EL (cell line): ENCODE measurements at regions not wholly inside any gene's neighbourhood (a gene's known extent, or its start where the extent isn't known, plus 50 kb on each side); places are given as distances from the start of the nearest gene placed in this dataset.

Experiments
- DNase-seq: peaks from one replicate; pipeline ENCODE4 v3.0.0-alpha.2; 2016

DNA sequence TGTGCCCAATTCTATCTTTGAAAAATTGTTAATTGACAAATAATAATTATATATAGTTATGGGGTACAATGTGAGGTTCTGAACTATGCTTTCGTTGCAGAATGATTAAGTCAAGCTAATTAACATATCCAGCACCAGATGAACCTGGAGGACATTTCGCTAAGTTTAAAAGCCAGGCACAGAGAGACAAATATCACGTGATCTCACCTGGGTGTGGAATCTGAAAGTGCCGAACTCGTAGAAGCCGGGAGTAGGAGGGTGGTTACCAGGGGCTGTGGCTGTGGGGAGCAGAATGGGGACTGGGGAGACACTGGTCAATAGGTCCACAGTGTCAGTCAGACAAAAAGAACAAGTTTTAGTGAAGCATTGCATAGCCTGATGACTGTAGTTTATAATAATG lies 332.9 kb upstream of the SHH start:
- no peak for DNase-seq

DNA sequence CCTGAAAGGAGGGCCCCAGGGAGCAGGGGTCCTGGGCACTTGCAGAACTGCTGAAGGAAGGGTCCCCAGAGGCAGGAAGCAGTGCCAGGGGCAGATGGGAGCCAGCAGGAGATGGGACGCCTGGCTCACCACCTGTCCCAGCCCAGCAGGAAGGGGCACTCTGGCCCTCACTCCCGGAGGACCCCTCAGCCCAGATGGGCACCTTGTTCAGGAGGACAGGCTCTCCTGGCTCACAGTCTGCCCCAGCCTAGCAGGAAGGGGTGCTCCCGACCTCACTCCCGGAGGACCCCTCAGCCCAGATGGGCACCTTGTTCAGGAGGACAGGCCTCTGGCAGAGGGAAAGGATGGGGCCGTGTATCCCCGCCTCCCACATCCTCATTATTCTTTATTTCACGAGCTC lies 331.4 kb upstream of the SHH start:
- no peak for DNase-seq

DNA sequence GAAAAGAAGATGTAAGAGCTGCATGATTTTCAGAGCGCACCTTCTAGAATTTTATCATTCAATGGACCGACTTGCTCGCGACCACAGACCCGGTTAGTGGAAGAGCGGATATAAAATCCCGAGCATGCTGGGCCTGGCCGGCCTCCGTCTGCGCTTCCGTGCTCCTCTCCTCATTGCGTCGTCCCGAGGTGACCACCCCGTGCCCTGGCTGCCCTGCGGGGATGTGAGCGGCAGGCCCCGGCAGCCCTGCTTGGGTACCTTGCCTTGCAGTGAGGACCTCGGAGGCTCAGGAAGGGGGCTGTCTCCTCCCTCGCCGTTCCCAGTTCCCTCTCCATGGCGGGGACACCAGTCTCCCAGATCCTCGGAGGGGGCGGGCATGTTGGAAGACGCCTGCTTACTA lies 330.9 kb upstream of the SHH start:
- DNase-seq, result no peak

DNA sequence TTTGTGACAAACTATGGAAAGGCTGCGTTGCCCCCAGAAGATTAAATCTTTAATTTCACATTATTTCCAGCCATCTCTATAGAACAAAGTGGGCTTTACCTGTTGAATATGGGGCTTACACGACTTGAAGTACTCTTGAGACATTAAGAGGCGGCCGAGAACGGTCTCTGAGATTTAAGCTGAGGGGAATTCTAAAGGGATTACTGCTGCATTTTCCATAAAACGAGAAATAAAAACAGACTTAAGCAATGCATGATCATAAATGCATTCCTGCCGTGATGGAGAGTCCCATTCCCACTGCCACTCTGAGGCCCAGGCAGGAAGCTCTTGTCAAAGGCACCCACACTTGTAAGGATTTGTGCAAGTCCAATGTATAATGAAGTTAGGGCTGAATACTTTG lies 329.7 kb upstream of the SHH start:
- DNase-seq, result no peak

DNA sequence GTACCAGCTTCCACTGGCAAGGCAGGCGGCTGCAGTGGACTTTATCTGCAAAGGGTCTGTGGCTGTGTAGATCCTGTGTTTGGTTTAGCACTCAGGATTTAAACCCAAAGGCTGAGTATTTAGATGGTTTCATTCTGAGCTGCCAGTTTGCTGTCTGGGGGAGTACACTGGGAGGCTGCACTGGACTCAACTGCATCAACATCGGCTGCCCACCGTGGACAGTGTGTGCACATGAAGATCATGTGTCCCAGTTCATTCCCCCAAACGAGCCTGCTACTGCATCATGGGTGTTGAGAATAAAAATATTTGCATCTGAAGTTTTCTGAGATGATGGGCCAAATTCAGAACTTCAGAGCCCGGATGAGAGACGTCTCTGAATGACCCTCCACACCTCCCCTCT lies 328.6 kb upstream of the SHH start:
- DNase-seq, result no peak

DNA sequence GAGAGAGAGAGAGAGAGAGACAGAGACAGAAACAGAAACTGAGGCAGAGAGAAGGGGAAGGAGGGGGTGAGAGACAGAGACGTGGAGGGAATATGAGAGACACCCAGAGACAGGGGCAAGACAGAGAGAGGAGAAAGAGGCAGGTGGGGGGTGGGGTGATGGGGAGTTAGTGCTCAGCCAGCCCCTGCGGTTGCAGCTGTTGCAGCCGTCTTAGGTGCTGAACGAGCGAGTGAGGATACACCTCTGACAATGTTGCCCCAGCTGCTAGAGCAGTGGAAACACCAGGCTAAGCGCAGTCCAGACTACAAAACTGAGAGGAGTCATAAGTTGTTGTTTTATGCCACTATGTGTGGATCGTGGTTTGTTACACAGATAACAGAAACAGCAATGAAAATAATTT lies 328.2 kb upstream of the SHH start:
- no peak for DNase-seq

DNA sequence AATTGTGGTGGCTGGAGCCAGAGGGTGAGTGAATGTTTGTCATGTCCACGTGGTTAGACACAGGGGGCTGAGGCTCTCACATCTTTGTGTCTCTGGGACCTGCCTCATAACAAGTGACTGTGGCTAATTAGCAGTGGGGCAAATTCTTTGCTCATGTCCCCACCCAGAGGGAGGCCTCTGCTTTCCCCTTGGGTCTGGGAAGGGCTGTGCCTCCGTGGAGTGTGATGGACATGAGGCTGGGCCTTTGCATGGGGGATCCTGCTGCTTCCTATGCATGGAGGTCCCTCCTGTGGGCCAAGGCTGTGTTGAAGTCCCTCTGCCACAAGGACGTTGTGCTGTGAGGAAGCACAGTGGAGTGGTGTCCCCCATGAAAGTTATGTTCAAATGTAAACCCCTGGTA lies 327.4 kb upstream of the SHH start:
- no peak for DNase-seq

DNA sequence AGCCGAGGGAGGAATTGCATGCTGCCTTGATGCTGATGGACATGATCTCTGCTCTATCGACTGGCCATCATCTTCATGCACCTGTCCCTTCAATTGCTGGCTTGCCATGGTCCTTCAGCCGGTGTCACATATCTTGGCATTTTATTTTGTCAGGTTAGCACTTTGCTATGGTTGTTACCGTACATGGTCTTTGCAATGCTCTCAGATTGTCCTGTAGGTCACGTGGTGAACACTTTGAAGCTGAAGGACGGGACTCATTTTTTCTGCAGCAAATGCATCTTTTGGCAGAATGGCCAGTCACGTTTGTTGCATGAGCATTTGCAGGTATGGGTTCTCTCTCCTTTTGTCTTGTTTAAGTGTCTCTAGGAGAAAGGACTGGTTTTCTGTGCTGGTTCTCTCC lies 326.8 kb upstream of the SHH start:
- no peak for DNase-seq

DNA sequence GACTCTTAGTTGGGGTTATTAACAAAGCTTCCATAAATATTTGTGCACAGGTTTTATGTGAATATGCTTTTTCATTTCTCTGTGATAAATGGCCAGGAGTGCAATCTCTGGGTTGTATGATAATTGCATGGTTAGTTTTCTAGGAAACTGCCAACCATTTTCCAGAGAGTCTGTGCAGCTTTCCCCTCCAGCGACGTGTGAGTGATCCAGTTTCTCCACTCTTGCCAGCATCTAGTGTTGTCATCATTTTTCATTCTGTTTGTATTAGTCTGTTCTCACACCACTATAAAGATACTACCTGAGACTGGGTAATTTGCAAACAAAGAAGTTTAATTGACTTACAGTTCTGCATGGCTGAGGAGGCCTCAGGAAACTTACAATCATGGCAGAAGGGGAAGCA lies 319.6 kb upstream of the SHH start:
- no peak for DNase-seq

DNA sequence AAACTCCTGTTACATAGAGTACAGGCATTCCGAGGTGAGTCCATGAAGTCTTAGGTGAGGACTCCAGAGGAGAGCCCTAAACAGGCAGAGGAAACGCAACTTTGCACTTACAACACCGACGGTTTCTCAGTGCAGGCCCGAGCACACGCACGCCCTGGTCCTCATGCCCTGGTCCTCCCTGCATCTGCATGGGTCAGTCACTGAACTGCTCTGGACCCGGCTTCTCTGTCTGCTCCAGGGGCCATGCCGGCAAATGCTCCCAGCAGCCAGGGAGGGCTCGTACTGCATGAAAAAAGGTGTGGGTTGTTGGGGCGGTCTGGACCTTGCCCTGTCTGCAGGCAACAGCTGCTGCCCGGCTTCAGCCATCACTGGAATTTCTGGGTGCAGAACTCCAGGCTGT lies 317.3 kb upstream of the SHH start:
- DNase-seq, result no peak

DNA sequence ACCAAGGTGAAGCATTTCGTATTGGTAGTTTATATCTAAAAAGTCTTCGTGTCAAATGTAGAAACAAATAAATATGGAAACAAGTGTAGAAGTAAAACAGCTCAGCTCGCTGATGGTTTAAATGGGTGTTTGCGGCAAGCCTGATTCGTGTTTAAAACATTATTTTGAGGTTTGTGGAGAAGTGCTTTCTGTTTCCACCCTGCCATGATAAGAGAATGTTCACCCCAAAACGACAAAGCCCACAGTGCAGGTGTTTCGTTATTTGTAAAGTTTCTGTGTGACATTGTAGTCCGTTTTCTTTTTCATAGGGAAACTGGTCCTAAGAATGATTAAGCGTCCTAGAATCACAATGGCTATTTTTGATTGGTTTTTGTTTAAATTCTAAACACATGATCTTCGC lies 316.2 kb upstream of the SHH start:
- DNase-seq, result no peak

DNA sequence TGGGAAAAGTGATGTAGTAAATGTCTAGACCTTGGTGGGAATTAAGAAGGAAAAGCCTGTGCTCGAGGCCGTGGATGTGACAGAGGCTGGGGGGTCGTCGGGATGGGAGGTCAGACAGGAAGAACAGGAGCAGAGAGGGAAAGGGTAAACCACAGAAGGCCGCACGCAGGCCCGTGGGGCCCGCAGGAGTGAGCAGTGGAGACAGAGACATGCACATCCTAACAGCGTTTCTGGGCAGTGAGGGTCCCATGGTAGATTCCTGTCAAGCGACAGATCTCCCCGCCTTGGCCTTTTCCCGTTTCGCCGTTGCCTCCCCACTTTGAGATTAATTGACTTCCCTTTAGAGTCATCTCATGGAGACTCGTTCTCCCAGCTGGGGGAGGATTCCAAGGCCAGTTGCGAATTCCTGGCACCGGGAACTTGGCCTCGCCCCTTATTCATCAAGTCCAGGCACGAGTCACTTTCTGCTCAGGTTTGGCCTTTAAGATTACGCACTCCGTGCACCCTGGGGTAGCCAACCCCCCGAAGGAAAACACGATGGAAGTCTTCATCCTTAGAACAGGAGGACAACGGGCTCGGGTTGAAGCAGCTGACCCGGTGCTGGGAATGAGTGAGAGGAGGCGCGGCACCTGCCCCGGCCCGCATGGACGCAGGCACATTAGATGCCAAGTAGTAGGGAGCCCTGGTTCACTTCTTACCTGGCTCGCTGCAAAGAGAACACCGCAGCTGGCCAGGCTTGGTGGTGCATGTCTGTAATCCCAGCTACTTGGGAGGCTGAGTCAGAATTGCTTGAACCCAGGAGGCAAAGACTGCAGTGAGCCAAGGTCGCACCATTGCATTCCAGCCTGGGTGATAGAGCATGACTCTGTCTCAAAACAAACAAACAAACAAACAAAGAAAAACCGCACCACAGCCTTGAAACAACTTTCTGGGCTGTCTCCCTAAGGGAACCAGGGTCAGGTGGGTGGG lies 315.2 kb upstream of the SHH start:
- DNase-seq, result no peak

DNA sequence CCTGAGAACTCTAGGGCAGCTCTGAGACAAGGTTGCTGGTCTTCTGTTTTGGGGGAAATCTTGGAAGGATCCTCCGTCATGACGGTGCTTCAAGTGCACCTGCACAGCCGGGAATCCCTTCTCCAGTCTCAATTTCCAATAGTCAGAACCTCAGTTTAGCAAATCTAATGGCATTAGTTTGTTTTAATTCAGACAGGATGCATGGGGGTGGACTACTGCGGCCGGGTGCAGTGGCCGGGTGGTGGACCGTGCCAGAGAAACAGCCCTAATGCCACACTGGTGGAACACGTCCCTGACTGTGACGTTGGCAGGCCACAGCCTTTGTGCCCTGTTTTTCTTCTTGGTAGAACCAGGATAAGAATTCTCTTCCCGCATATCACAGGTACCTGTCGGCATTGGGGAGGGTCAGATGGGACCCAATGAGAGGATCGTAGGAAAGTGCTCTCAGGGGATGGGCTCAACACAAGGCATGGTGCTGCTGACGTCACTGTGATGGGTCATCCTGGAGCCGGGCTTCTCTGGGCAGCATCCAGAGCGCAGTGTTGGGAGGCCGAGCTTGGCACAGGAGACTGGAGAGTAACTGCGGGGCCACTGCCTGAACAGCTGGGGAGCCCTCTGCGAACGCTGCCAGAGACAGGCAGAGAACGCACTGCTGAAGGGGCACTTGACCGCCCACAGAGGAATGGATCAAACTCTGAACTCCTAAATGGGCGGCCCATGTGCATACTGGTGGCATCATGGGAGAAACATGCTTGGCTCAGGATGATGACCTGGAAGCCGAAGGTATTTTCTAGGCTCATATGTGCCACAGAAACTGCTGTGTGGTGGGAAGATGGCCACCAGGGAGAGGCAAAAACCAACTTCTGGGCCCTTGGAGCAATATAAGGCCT lies 313.8 kb upstream of the SHH start:
- no peak for DNase-seq

DNA sequence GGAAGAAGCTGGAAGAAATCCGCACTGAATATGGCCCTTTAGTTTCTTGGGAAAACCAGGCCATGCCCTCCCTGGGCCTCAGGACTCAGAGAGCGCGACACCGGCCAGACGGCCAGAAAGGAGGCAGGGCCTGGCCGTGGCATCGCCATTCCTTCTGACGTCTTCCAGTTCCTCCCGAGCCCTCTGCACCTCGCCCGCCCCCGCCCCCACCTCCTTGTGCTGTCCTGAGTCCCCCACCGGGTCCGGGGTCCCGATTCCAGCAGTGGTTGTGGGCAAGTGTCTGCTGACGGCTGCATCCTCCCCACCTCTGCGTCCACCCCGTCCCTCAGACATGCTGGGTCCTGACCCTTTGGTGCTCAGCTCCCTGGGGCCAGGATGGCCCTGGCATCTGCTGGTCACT lies 312.1 kb upstream of the SHH start:
- no peak for DNase-seq

DNA sequence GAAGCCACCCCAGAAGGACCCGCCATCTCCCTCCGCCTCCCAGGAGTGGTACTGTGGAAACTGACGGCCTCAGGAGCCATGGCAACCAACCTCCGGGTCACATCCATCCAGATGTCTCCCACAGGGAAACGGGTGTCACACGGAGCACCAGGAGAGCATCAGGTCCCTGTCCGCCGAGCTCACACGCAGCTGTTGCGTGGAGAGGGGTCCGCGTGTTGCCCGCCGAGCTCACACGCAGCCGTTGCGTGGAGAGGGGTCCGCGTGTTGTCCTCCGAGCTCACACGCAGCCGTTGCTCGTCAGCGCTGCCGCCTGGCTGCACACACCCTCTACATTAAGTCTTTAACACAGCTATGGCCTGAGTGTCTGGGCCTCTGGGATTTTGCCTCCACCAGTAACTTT lies 311.1 kb upstream of the SHH start:
- no peak for DNase-seq

DNA sequence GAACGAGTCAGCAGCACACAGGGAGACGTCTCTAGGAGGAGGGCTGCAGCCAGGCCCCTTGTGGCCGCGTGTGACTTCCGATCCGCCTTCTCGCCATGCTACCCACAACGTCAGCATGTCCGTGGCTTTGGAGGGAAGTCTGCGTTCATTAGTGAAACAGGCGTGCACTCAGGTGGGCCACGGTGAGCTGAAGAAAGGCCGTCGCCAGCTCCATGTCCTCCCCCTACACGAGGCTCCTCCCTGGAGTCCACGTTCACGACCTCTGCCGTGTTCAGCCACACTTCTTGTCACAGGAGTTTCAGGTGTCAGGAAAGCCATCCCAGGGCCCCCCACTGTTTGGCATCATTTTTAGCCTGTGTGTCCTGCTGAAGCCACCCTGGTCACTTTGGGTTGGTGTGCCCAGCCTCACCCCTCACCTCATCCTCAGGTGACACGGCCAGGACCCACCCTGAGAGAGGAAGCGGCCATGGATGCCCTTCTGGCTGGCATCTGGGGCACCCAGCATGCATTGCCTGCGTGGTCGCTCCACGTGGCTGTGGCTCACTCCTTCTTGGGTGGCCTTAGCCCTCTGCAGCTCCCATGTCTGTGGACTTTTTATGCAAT lies 310.6 kb upstream of the SHH start:
- DNase-seq, result no peak

DNA sequence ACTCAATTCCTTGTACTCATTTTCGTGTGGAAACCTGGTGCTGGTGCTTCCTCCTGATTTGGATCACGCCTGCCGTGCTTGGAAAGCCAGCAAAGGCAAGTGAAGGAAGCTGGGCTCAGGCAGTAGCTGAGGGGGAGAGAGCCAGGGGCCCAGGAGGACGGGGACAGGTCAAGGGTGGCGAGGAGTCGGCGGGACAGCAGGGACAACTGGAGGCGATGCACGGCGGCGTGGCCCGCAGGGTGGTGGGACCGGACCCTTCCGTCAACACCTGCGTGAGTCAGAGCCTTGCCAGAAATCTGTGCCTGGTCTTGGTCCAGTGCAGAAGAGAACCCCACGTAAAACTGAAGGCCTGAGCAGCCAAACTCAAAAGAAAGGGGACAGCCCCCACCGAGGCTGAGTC lies 309.7 kb upstream of the SHH start:
- DNase-seq, result no peak

DNA sequence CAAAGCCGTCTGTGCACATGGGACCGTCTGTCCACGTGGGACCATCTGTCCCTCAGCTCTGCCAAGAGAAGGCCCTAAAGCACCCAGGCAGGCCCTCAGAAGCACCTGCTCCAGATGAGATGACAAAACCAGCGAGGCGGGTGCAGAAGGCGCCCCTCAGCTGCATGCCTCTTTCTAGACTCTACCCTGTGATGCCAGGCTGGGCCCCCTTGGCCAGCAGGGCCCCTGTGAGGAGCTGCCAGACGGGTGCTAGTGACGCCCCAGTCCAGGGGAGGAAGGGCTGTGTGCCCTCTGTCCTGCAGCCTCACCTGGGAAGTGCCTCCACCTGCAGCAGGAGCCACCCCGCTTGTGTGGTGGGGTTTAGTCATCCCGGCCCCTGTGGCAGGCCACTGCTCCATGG lies 309.2 kb upstream of the SHH start:
- DNase-seq, result no peak

DNA sequence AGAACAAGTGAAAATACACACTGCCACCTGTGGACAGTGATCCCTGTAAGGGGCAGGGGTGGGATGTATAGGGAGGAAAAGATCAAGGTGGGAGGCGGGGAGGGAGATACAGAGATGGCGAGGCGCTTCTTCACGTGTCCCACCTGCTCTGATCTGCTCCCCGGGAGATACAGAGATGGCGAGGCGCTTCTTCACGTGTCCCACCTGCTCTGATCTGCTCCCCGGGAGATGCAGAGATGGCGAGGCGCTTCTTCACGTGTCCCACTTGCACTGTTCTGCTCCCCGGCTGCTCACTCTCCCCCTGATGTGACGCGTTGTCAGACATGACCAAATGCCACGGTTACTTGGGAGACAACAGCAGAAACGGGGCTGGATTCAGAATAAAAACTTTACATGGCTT lies 308.3 kb upstream of the SHH start:
- no peak for DNase-seq

DNA sequence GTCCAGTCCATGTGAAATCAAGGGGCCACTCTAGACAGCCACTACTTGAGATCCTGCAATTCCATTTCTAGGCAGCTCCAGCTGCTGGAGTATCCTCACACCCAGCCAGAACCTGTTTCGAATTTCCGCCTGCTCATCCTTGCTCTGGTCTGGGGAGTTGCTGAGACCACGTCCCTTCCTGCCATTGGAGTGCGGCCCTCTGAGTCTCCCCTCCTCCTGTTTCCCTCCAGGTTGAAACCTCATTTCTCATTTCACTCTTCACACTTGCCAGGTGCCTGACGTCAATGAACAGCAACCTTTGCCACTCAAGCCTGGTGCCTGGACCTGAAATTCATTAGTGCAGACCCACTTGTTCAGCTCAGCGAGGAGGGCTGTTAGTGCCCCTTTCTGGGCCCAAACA lies 307.5 kb upstream of the SHH start:
- DNase-seq, result no peak

DNA sequence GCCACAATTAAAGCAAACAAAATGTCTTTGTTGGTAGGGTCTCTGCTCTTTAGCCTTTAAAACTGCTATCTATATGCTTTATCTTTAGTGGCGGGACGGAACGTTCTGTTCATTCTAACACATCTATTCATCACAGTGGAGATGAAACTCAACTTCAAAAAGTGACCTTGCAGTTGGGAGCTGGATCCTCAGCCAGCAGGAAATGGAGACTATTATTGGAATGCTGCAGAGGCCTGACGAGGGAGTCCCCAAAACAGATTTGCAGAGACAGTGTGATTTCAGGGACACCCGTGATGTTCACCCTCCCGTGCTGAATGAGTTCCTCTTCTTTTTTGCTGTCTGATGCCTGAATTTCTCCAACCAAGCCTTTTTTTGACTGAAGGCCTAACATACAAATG lies 306.0 kb upstream of the SHH start:
- DNase-seq, result no peak

DNA sequence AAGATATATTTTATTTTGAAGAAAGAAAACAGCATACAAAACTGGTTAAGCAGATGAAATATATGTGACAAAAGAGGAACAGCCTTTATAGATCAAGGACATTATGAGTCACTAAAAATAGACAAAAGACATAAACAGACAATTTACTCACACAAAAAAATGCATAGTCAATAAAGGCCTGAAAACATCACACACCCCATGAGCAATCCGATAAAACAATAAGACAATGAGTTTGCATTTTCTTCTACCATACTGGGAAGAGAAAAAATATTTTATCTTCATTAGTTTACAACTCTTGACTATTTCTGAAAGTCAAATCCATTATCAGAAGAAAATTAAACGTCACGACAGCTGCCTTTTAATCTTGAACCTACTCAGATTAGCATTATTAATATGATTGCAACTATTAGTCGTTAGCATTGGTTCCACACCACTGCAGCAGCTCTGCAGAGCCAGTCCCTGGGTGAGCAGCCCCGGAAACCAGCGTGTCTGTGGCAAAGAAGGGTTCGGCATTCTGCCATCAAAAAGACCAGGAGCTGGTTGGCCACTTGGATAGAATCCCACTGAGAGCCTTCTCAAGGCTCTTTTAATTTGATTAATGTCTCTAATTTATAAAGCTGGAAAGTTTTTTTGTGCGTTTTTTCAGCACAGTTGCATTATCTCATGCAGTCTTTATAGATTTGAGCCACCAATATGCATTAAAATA lies 305.4 kb upstream of the SHH start:
- no peak for DNase-seq
